GM20000 (cell line): ENCODE measurements at regions not wholly inside any gene's neighbourhood (a gene's known extent, or its start where the extent isn't known, plus 50 kb on each side); places are given as distances from the start of the nearest gene placed in this dataset.

ENCODE experiments used
- DNase-seq: peaks from one replicate; pipeline ENCODE4 v3.0.0; 2012; ENCODE audit warnings: low spot score
- TF ChIP-seq, protein P1 (sequence below): IDR thresholded peaks from 2 replicates; pipeline ENCODE4 v1.5.1; 2012; ENCODE audit warnings: mild to moderate bottlenecking, control low read depth; ENCODE audit errors: extremely low read depth, missing control alignments

DNA sequence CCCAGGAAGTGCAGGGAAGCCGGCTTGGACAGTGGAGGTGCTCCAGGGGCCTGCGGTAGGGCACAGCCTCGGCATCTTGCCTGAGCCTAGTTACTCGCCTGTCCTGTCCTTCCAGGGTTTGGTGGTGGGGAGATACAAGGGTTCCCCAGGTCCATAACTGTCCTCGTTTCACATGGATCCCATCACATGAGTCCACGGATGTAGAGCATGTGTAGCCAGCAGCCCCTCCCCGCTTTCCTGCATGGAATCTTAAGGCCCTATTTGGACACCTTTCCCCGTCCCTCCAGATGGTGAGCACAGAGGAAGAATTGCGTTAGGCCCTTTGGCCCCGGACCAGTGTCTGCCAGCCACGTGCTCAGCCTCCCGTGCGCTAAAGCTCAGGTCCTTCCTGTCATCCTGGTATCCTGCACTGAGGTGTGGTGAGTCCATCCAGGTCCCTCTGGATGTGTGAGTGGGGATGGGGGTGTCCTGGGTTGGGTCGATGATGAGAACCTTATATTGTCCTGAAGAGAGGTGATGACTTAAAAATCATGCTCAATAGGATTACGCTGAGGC lies 230.4 kb downstream of the SNRPN start:
- no peak for DNase-seq
- TF ChIP-seq, protein P1, sequence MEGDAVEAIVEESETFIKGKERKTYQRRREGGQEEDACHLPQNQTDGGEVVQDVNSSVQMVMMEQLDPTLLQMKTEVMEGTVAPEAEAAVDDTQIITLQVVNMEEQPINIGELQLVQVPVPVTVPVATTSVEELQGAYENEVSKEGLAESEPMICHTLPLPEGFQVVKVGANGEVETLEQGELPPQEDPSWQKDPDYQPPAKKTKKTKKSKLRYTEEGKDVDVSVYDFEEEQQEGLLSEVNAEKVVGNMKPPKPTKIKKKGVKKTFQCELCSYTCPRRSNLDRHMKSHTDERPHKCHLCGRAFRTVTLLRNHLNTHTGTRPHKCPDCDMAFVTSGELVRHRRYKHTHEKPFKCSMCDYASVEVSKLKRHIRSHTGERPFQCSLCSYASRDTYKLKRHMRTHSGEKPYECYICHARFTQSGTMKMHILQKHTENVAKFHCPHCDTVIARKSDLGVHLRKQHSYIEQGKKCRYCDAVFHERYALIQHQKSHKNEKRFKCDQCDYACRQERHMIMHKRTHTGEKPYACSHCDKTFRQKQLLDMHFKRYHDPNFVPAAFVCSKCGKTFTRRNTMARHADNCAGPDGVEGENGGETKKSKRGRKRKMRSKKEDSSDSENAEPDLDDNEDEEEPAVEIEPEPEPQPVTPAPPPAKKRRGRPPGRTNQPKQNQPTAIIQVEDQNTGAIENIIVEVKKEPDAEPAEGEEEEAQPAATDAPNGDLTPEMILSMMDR, result no peak

DNA sequence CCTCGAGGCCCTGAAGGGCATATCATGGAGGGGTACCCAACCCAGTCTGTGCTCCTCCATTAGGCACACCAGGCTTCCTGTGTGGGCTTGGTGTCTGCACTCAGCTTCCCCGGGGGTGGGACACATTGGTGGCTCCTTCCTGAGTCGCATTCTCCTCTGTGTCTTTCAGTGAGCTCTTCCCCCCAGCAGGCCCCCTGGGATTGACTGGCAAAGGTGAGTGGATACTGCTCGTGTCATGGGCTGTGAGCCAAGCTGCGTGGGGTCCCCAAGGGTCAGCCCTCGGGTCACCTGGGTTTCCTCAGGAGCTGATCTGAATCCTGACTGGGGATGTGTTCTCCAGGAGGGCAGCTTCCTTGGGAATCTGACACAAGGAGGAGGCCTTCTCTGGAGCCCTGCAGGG lies 231.0 kb downstream of the SNRPN start:
- TF ChIP-seq, protein P1, result no peak
- DNase-seq, result no peak

DNA sequence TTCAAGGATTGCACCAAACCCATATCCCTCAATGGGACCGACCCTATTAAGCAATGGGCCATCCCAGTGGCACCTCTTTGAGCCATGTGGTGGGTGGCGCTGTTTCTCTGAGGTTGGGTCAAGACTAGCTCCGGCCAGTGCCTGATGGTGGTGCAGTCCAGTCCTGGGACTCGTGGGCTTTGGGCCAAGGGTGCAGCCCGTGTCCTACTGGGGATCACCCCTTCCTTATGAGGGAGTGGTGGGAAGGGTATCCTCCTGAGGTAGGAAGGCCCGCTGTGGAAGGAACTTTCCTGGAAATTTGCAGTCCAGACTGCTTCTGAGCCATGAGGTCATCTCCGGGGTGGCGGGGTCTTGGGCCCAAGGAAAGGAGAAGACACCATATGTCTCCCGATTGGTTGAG lies 231.6 kb downstream of the SNRPN start:
- TF ChIP-seq, protein P1, result no peak
- DNase-seq, result no peak

GRCh38 chr15:25186906-25187645 lies 232.3 kb downstream of the SNRPN start:
- DNase-seq, result no peak
- TF ChIP-seq, protein P1, result no peak

GRCh38 chr15:25188051-25188450 lies 233.3 kb downstream of the SNRPN start:
- DNase-seq, result no peak

GRCh38 chr15:25188551-25189101 lies 233.8 kb downstream of the SNRPN start:
- TF ChIP-seq, protein P1, result no peak
- no peak for DNase-seq

More at GRCh38 chr15:25188051-25188450, 233.3 kb downstream of the SNRPN start:
- TF ChIP-seq, protein P1, result no peak

GRCh38 chr15:25189551-25189950 lies 234.8 kb downstream of the SNRPN start:
- TF ChIP-seq, protein P1, result no peak
- DNase-seq, result no peak
